C4-2B (cell line): ENCODE measurements at regions not wholly inside any gene's neighbourhood (a gene's known extent, or its start where the extent isn't known, plus 50 kb on each side); places are given as distances from the start of the nearest gene placed in this dataset.

Experiments
- H3K27ac ChIP-seq: fragments of 450-650 bp; 2 replicates; pipeline ENCODE4 v1.5.1; 2017
- CTCF ChIP-seq: fragments of 450-650 bp; conservative IDR thresholded peaks from 2 replicates; pipeline ENCODE4 v1.5.1; 2017; ENCODE audit warnings: mild to moderate bottlenecking
- ZFX ChIP-seq: fragments of 450-650 bp; IDR thresholded peaks from 2 replicates; pipeline ENCODE4 v1.6.1; 2017

GRCh38 chr5:74367241-74367733 is 273.2 kb downstream of the ENC1 start:
- H3K27ac ChIP-seq: no peak overlapping the region
- TF ChIP-seq ZFX: no peak

GRCh38 chr5:74365723-74366122 is 274.8 kb downstream of the ENC1 start:
- no peak for TF ChIP-seq CTCF
- no peak for TF ChIP-seq ZFX

DNA sequence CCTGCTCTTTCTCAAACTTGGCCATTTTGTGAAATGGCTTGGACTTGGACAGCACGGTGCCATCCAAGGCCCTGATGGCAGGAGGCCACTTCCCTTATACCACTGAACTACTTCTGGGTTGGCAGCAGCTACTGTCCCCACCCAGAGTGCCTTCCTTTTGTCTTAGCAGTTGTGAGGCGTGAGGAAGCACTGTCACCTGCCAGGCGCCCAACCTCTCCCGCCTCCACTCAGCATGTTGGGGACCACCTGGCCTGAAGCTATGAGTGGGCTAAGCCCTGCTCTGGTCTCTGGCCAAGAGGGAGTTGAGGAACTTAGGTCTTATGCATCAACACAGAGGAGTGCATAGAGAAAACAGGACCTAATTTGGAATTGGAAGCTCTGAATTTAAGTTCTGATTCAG is 276.0 kb downstream of the ENC1 start:
- TF ChIP-seq CTCF: no peak
- TF ChIP-seq ZFX: no peak
- no peak overlapping the region for H3K27ac ChIP-seq

More at GRCh38 chr5:74365723-74366122, 274.8 kb downstream of the ENC1 start:
- H3K27ac ChIP-seq: no peak overlapping the region

DNA sequence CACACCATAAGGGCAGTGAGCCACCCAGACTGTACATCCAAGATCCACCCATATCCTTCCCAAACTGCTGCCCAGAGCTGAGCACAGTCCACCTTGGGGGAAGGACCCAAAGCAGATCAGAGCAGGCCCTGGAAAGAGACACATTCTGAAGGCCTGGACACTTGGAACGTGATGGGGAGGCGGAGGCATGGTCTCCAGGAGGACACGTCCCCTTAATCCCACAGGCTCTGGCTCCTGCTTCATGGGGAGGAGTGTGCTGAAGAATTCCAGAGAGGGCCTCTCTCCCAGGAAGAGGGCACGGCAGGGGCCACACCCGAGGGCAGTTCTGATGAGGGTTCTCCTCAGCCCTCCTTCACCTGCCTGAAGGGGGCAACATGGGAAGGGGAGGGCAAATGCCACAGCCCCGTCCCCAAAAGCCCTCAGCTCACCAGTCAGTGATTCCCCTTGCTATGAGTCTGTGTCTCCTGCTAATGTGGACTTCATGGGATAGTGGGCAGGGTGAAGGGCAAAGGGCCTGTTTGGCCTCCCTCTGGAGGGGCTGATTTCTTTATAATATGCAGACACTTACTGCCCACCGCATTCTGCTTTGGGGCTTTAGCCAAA is 276.8 kb downstream of the ENC1 start:
- no peak overlapping the region for H3K27ac ChIP-seq
- no peak for TF ChIP-seq CTCF
- no peak for TF ChIP-seq ZFX

- TF ChIP-seq ZFX: no peak
- no peak for TF ChIP-seq CTCF
- H3K27ac ChIP-seq: no peak overlapping the region
Measured at GRCh38 chr5:74361406-74362358, 278.8 kb downstream of the ENC1 start.

GRCh38 chr5:74360535-74361210 is 279.9 kb downstream of the ENC1 start:
- TF ChIP-seq ZFX: no peak
- no peak for TF ChIP-seq CTCF

GRCh38 chr5:74357827-74358226 is 282.7 kb downstream of the ENC1 start:
- no peak for TF ChIP-seq ZFX
- no peak for TF ChIP-seq CTCF
- no peak overlapping the region for H3K27ac ChIP-seq

More at GRCh38 chr5:74360535-74361210, 279.9 kb downstream of the ENC1 start:
- no peak overlapping the region for H3K27ac ChIP-seq
